ENCODE measurements at regions not wholly inside any gene's neighbourhood (a gene's known extent, or its start where the extent isn't known, plus 50 kb on each side); places are given as distances from the start of the nearest gene placed in this dataset.

DNA sequence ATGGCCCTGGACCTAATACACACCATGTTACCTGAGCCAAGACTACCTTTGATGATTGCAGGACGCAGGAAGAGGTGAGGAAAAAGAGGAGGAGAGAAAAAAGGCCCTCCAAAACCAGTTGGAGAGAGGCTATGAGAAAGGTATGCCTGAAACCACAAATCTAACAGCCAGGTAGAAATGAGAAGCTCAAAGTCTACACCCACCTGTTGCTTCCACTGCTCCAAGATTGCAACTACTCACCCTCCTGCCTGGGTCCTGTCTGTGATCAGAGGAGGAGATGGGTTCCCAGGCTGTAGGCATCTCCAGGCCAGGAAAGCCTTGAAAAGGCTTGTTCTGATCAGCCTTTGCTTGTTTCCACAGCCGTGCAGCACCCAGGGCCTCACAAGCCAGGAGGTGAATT lies 307.8 kb upstream of the USP24 start:
- TF ChIP-seq, protein P1, sequence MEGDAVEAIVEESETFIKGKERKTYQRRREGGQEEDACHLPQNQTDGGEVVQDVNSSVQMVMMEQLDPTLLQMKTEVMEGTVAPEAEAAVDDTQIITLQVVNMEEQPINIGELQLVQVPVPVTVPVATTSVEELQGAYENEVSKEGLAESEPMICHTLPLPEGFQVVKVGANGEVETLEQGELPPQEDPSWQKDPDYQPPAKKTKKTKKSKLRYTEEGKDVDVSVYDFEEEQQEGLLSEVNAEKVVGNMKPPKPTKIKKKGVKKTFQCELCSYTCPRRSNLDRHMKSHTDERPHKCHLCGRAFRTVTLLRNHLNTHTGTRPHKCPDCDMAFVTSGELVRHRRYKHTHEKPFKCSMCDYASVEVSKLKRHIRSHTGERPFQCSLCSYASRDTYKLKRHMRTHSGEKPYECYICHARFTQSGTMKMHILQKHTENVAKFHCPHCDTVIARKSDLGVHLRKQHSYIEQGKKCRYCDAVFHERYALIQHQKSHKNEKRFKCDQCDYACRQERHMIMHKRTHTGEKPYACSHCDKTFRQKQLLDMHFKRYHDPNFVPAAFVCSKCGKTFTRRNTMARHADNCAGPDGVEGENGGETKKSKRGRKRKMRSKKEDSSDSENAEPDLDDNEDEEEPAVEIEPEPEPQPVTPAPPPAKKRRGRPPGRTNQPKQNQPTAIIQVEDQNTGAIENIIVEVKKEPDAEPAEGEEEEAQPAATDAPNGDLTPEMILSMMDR (IDR thresholded peaks at IDR 0.05), result no peak
- TF ChIP-seq POLR2A (IDR thresholded peaks at IDR 0.05), result no peak

All from ovary (tissue), 3 donors.